ENCODE measurements at regions not wholly inside any gene's neighbourhood (a gene's known extent, or its start where the extent isn't known, plus 50 kb on each side); places are given as distances from the start of the nearest gene placed in this dataset.

DNA sequence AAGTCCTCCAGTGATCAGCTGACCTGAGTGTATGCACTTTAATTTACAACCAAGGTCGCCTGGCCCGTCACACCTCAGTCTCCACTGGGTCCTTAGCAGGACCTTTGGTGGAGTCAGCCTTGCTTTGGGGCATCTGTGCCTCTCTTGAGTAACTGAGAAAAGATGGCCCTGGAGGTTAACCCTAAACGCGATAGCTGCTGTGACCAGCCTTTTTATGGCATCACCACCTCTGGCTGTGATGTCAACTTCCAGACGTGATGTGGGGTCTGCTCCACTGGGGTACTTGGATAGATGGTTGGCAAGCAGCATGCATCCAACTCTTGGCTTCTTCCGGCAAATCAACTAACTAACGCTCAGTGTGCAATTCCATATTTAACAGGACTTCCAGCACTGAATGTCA lies 122.8 kb upstream of the RTL1 start:
- Histone ChIP-seq H3K9me3 (ENCODE audit: insufficient read depth, low read length, severe bottlenecking) (peaks cover 11% of the 10 kb centered on the region), H3K4me1 (ENCODE audit: insufficient read depth, low read length) (no peaks in the 10 kb centered on the region), H3K9ac (ENCODE audit: low read depth, low read length) (no peak overlapping the region), H3K36me3 (ENCODE audit: insufficient read depth, low read length) (no peaks in the 10 kb centered on the region), H3K79me2 (ENCODE audit: insufficient read depth, low read length) (no peaks in the 10 kb centered on the region), H3K4me3 (ENCODE audit: low read depth in 1 of 2, low read length in 2 of 2) (no peak overlapping the region), H3K27ac (ENCODE audit: low read length) (no peak overlapping the region), H3K4me2 (ENCODE audit: insufficient read depth, low read length) (no peak overlapping the region), H4K20me1 (ENCODE audit: insufficient read depth, low read length) (no peaks in the 10 kb centered on the region), H2AFZ (ENCODE audit: low read depth, low read length) (no peak overlapping the region), H3K27me3 (ENCODE audit: insufficient read depth, low read length, poor library complexity) (no peaks in the 10 kb centered on the region)
- DNase-seq = no peak
- ATAC-seq (ENCODE audit: insufficient read depth, low read depth) = no peak
- TF ChIP-seq EZH2 (IDR thresholded peaks at IDR 0.05; ENCODE audit: borderline replicate concordance, low read depth, low read length, severe bottlenecking) = no peak
- TF ChIP-seq, protein P1, sequence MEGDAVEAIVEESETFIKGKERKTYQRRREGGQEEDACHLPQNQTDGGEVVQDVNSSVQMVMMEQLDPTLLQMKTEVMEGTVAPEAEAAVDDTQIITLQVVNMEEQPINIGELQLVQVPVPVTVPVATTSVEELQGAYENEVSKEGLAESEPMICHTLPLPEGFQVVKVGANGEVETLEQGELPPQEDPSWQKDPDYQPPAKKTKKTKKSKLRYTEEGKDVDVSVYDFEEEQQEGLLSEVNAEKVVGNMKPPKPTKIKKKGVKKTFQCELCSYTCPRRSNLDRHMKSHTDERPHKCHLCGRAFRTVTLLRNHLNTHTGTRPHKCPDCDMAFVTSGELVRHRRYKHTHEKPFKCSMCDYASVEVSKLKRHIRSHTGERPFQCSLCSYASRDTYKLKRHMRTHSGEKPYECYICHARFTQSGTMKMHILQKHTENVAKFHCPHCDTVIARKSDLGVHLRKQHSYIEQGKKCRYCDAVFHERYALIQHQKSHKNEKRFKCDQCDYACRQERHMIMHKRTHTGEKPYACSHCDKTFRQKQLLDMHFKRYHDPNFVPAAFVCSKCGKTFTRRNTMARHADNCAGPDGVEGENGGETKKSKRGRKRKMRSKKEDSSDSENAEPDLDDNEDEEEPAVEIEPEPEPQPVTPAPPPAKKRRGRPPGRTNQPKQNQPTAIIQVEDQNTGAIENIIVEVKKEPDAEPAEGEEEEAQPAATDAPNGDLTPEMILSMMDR (IDR thresholded peaks at IDR 0.05; ENCODE audit: borderline replicate concordance, extremely low read depth, low read length, poor library complexity, severe bottlenecking) = no peak

DNA sequence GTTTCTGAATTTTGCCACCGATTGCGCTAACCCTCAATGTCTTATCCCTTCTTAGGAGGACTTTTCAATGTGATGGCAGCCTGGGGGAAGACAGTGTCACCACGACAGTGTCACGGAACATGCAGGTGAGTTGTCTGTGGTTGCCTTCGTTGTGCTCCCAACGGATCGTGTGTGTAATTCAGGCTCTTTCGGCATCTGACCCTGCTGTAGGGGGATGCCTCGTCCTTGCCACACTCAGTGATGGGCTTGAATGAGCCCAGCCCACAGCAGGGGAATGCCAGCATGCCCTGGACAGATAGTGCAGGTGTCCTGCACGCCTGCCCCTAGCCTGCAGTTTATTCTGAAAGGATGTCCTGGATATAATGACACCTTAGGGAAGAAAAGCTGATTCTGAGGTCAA lies 123.8 kb upstream of the RTL1 start:
- Histone ChIP-seq H3K4me2 (ENCODE audit: insufficient read depth, low read length) (no peak overlapping the region), H3K9me3 (ENCODE audit: insufficient read depth, low read length, severe bottlenecking) (peaks cover 6% of the 10 kb centered on the region), H3K9ac (ENCODE audit: low read depth, low read length) (no peak overlapping the region), H3K36me3 (ENCODE audit: insufficient read depth, low read length) (no peaks in the 10 kb centered on the region), H3K4me1 (ENCODE audit: insufficient read depth, low read length) (no peaks in the 10 kb centered on the region), H3K4me3 (ENCODE audit: low read depth in 1 of 2, low read length in 2 of 2) (no peak overlapping the region), H4K20me1 (ENCODE audit: insufficient read depth, low read length) (no peaks in the 10 kb centered on the region), H3K27me3 (ENCODE audit: insufficient read depth, low read length, poor library complexity) (no peaks in the 10 kb centered on the region), H3K27ac (ENCODE audit: low read length) (no peak overlapping the region), H3K79me2 (ENCODE audit: insufficient read depth, low read length) (no peaks in the 10 kb centered on the region), H2AFZ (ENCODE audit: low read depth, low read length) (no peak overlapping the region)
- TF ChIP-seq, protein P1 (IDR thresholded peaks at IDR 0.05; ENCODE audit: borderline replicate concordance, extremely low read depth, low read length, poor library complexity, severe bottlenecking) = no peak
- no peak for TF ChIP-seq EZH2 (IDR thresholded peaks at IDR 0.05; ENCODE audit: borderline replicate concordance, low read depth, low read length, severe bottlenecking)
- no peak for DNase-seq
- no peak for ATAC-seq (ENCODE audit: insufficient read depth, low read depth)

- no peak overlapping the region for H2AFZ ChIP-seq (ENCODE audit: low read depth, low read length)
- no peak for ATAC-seq (ENCODE audit: insufficient read depth, low read depth)
- no peaks in the 10 kb centered on the region for H3K27me3 ChIP-seq (ENCODE audit: insufficient read depth, low read length, poor library complexity)
- H3K9ac ChIP-seq (ENCODE audit: low read depth, low read length) = no peak overlapping the region
- no peaks in the 10 kb centered on the region for H3K4me1 ChIP-seq (ENCODE audit: insufficient read depth, low read length)
- no peaks in the 10 kb centered on the region for H3K36me3 ChIP-seq (ENCODE audit: insufficient read depth, low read length)
- H3K27ac ChIP-seq (ENCODE audit: low read length) = no peak overlapping the region
- DNase-seq = no peak
- no peak overlapping the region for H3K4me3 ChIP-seq (ENCODE audit: low read depth in 1 of 2, low read length in 2 of 2)
- H3K9me3 ChIP-seq (ENCODE audit: insufficient read depth, low read length, severe bottlenecking) = peaks cover 4% of the 10 kb centered on the region
- no peak for TF ChIP-seq EZH2 (IDR thresholded peaks at IDR 0.05; ENCODE audit: borderline replicate concordance, low read depth, low read length, severe bottlenecking)
- TF ChIP-seq, protein P1 (IDR thresholded peaks at IDR 0.05; ENCODE audit: borderline replicate concordance, extremely low read depth, low read length, poor library complexity, severe bottlenecking) = no peak
- no peaks in the 10 kb centered on the region for H3K79me2 ChIP-seq (ENCODE audit: insufficient read depth, low read length)
- H3K4me2 ChIP-seq (ENCODE audit: insufficient read depth, low read length) = no peak overlapping the region
- no peaks in the 10 kb centered on the region for H4K20me1 ChIP-seq (ENCODE audit: insufficient read depth, low read length)
Observed at GRCh38 chr14:101027966-101028365, 124.4 kb upstream of the RTL1 start.
